Calu3 (cell line): ENCODE measurements at regions not wholly inside any gene's neighbourhood (a gene's known extent, or its start where the extent isn't known, plus 50 kb on each side); places are given as distances from the start of the nearest gene placed in this dataset.

Experiments used
- BruUV-seq: library from RNA; stranded (reverse); fragments of 400-500 nt; replicated peaks from 2 replicates; lab custom pipeline; 2021; lab: Mats Ljungman, UMichigan
- CTCF ChIA-PET: fragments of 300-600 bp; sonication (Branson Sonifier 250); formaldehyde crosslinking; loops from one replicate; lab custom pipeline; 2022; ENCODE audit warnings: antibody characterized with exemption; lab: Charles Lee
- DNase-seq: peaks from one replicate; pipeline ENCODE4 v3.0.0; 2022
- H3K27ac Mint-ChIP-seq: one replicate; pipeline ENCODE4 v1.8.0; 2022; ENCODE audit warnings: mixed read lengths; ENCODE audit not compliant: unreplicated experiment
- H3K27me3 Mint-ChIP-seq: one replicate; pipeline ENCODE4 v1.8.0; 2022; ENCODE audit warnings: mixed read lengths; ENCODE audit not compliant: unreplicated experiment
- H3K36me3 Mint-ChIP-seq: one replicate; pipeline ENCODE4 v1.8.0; 2022; ENCODE audit warnings: mild to moderate bottlenecking, moderate library complexity, mixed read lengths; ENCODE audit not compliant: insufficient read depth, unreplicated experiment
- H3K4me1 Mint-ChIP-seq: one replicate; pipeline ENCODE4 v1.8.0; 2022; ENCODE audit warnings: mild to moderate bottlenecking, low read depth, mixed read lengths; ENCODE audit not compliant: unreplicated experiment
- H3K4me3 Mint-ChIP-seq: one replicate; pipeline ENCODE4 v1.8.0; 2022; ENCODE audit warnings: mild to moderate bottlenecking, low read depth, moderate library complexity, mixed read lengths; ENCODE audit not compliant: unreplicated experiment
- H3K9me3 Mint-ChIP-seq: one replicate; pipeline ENCODE4 v1.8.0; 2022; ENCODE audit warnings: low read depth, mixed read lengths; ENCODE audit not compliant: unreplicated experiment
- CTCF ChIP-seq: fragments of 200-600 bp; IDR thresholded peaks from one replicate; pipeline ENCODE4 v1.8.0; 2022; ENCODE audit warnings: antibody characterized with exemption; ENCODE audit not compliant: unreplicated experiment
- intact Hi-C: fragments of 100-400 bp; cut with micrococcal nuclease; formaldehyde crosslinking; loops from one replicate; pipeline ENCODE4 v1.10.0; 2022; ENCODE audit not compliant: unreplicated experiment

- Mint-ChIP-seq H3K36me3 (no peaks in the 10 kb centered on the region), H3K27ac (no peak overlapping the region), H3K9me3 (no peaks in the 10 kb centered on the region), H3K4me1 (no peaks in the 10 kb centered on the region), H3K4me3 (no peak overlapping the region), H3K27me3 (peaks cover 14% of the 10 kb centered on the region)
- CTCF ChIA-PET = no interaction called here
- TF ChIP-seq CTCF = no peak
- DNase-seq = no peak
- no TSS peak for BruUV-seq
- intact Hi-C loops = no loop called here
Measured at GRCh38 chr11:15616130-15617105, 501.7 kb downstream of the INSC start.

GRCh38 chr11:15617126-15617525, 502.4 kb downstream of the INSC start:
- no peak overlapping the region for H3K27ac Mint-ChIP-seq
- no peak for DNase-seq
- CTCF ChIA-PET = no interaction called here
- H3K4me1 Mint-ChIP-seq = no peaks in the 10 kb centered on the region
- no peak for TF ChIP-seq CTCF
- peaks cover 14% of the 10 kb centered on the region for H3K27me3 Mint-ChIP-seq
- no peaks in the 10 kb centered on the region for H3K9me3 Mint-ChIP-seq
- intact Hi-C loops = no loop called here
- BruUV-seq = no TSS peak
- no peaks in the 10 kb centered on the region for H3K36me3 Mint-ChIP-seq
- H3K4me3 Mint-ChIP-seq = no peak overlapping the region

GRCh38 chr11:15618583-15619032, 503.9 kb downstream of the INSC start:
- CTCF ChIA-PET = no interaction called here
- H3K4me1 Mint-ChIP-seq = no peaks in the 10 kb centered on the region
- BruUV-seq = no TSS peak
- no peaks in the 10 kb centered on the region for H3K36me3 Mint-ChIP-seq
- H3K27ac Mint-ChIP-seq = no peak overlapping the region
- no peak for DNase-seq
- H3K27me3 Mint-ChIP-seq = peaks cover 13% of the 10 kb centered on the region
- no peaks in the 10 kb centered on the region for H3K9me3 Mint-ChIP-seq
- intact Hi-C loops = no loop called here
- no peak overlapping the region for H3K4me3 Mint-ChIP-seq
- no peak for TF ChIP-seq CTCF

- H3K4me1 Mint-ChIP-seq = no peaks in the 10 kb centered on the region
- H3K9me3 Mint-ChIP-seq = no peaks in the 10 kb centered on the region
- no peak overlapping the region for H3K4me3 Mint-ChIP-seq
- intact Hi-C loops = no loop called here
- no peak overlapping the region for H3K27ac Mint-ChIP-seq
- no peaks in the 10 kb centered on the region for H3K36me3 Mint-ChIP-seq
- TF ChIP-seq CTCF = no peak
- H3K27me3 Mint-ChIP-seq = peaks cover 13% of the 10 kb centered on the region
- CTCF ChIA-PET = interaction anchor here (1.0 kb wide), 1 partner anchor 8 kb away, joined by 3 read pairs; no protein-coding TSS in a partner anchor
- no peak for DNase-seq
- BruUV-seq = no TSS peak
Measured at GRCh38 chr11:15621565-15621964, 506.8 kb downstream of the INSC start.
